DND-41 (cell line): ENCODE measurements at regions not wholly inside any gene's neighbourhood (a gene's known extent, or its start where the extent isn't known, plus 50 kb on each side); places are given as distances from the start of the nearest gene placed in this dataset.

ENCODE experiments used
- ATAC-seq: fragments of 200-7000 bp; cut with Tn5 transposase; 3 replicates; pipeline ENCODE4 v1.9.1; 2021; ENCODE audit warnings: low read depth; ENCODE audit not compliant: insufficient read depth
- DNase-seq: peaks from one replicate; pipeline ENCODE4 v3.0.0-alpha.2; 2020
- H2AFZ ChIP-seq: 2 replicates; pipeline ENCODE4 v1.6.0; 2012; ENCODE audit warnings: low read depth, low read length
- H3K27ac ChIP-seq: 2 replicates; pipeline ENCODE4 v1.5.1; 2012; ENCODE audit warnings: low read length, inconsistent platforms
- H3K27me3 ChIP-seq: fragments of 200-600 bp; sonication (generic); 2 replicates; pipeline ENCODE4 v1.6.0; 2012; ENCODE audit warnings: low read length, mild to moderate bottlenecking, inconsistent platforms; ENCODE audit not compliant: insufficient read depth, poor library complexity
- H3K36me3 ChIP-seq: 2 replicates; pipeline ENCODE4 v1.5.1; 2012; ENCODE audit warnings: low read length, inconsistent platforms; ENCODE audit not compliant: insufficient read depth
- H3K4me1 ChIP-seq: 2 replicates; pipeline ENCODE4 v1.5.1; 2012; ENCODE audit warnings: mild to moderate bottlenecking, low read length; ENCODE audit not compliant: insufficient read depth
- H3K4me2 ChIP-seq: 2 replicates; pipeline ENCODE4 v1.6.0; 2012; ENCODE audit warnings: mild to moderate bottlenecking, moderate library complexity, low read length, inconsistent platforms; ENCODE audit not compliant: insufficient read depth
- H3K4me3 ChIP-seq, 2 experiments: fragments of 200-600 bp in 1 of 2; shearing (Covaris generic) in 1 of 2; 2 replicates each; pipeline ENCODE4 v1.5.1; 2012 to 2016; ENCODE audit warnings: inconsistent platforms in 2 of 2, low read length in 2 of 2, mild to moderate bottlenecking in 2 of 2, low read depth in 1 of 2, moderate library complexity in 1 of 2
- H3K79me2 ChIP-seq: 2 replicates; pipeline ENCODE4 v1.6.0; 2012; ENCODE audit warnings: low read length, inconsistent platforms; ENCODE audit not compliant: insufficient read depth
- H3K9ac ChIP-seq: 2 replicates; pipeline ENCODE4 v1.6.0; 2012; ENCODE audit warnings: low read depth, mild to moderate bottlenecking, inconsistent platforms, low read length, moderate library complexity
- H3K9me3 ChIP-seq: 2 replicates; pipeline ENCODE4 v1.5.1; 2012; ENCODE audit warnings: low read length, moderate library complexity, mild to moderate bottlenecking, inconsistent platforms; ENCODE audit not compliant: insufficient read depth, severe bottlenecking
- H4K20me1 ChIP-seq: 2 replicates; pipeline ENCODE4 v1.6.0; 2012; ENCODE audit warnings: low read length; ENCODE audit not compliant: insufficient read depth
- CTCF ChIP-seq: IDR thresholded peaks from 2 replicates; pipeline ENCODE4 v1.5.1; 2012; ENCODE audit warnings: borderline replicate concordance, low read length, moderate library complexity, mild to moderate bottlenecking; ENCODE audit not compliant: poor library complexity, severe bottlenecking; ENCODE audit errors: extremely low read depth
- EZH2 ChIP-seq: IDR thresholded peaks from 3 replicates; pipeline ENCODE4 v1.6.1; 2012; ENCODE audit warnings: borderline replicate concordance, low read depth, mild to moderate bottlenecking, moderate library complexity, low read length, inconsistent platforms; ENCODE audit not compliant: severe bottlenecking

GRCh38 chr6:95417856-95418255 is 159.5 kb upstream of the MANEA start:
- Histone ChIP-seq H3K4me2 (no peak overlapping the region), H4K20me1 (no peaks in the 10 kb centered on the region), H3K4me1 (no peaks in the 10 kb centered on the region), H3K4me3 (no peak overlapping the region), H3K79me2 (no peaks in the 10 kb centered on the region), H3K9me3 (peaks cover 9% of the 10 kb centered on the region), H3K36me3 (no peaks in the 10 kb centered on the region), H2AFZ (no peak overlapping the region), H3K9ac (no peak overlapping the region), H3K27me3 (no peaks in the 10 kb centered on the region), H3K27ac (no peak overlapping the region)
- ATAC-seq: no peak
- DNase-seq: no peak
- TF ChIP-seq CTCF (no peak), EZH2 (no peak)

DNA sequence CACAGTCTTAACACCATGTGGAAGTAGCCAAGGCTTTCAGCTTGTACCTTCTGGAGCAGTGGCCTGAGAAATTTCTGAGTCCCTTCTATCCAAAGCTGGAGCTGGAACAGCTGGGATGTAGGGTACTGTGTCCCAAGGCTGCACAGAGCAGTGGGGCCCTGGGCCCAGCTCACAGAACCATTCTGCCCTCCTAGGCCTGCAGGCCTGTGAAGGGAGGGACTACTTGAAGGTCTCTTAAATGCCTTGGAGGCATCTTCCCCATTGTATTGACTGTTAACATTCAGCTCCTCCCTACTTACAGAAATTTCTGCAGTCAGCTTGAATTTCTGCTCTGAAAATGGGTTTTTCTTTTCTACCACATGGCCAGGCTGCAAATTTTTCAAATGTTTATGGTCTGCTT is 156.5 kb upstream of the MANEA start:
- no peaks in the 10 kb centered on the region for H4K20me1 ChIP-seq
- H3K4me1 ChIP-seq: no peaks in the 10 kb centered on the region
- H3K27ac ChIP-seq: no peak overlapping the region
- no peak overlapping the region for H3K4me2 ChIP-seq
- no peak overlapping the region for H3K9ac ChIP-seq
- ATAC-seq (no peak), DNase-seq (no peak)
- no peaks in the 10 kb centered on the region for H3K36me3 ChIP-seq
- no peak for TF ChIP-seq EZH2
- TF ChIP-seq CTCF: no peak
- no peak overlapping the region for H3K4me3 ChIP-seq
- H3K79me2 ChIP-seq: no peaks in the 10 kb centered on the region
- peaks cover 9% of the 10 kb centered on the region for H3K9me3 ChIP-seq
- no peak overlapping the region for H2AFZ ChIP-seq
- H3K27me3 ChIP-seq: no peaks in the 10 kb centered on the region

DNA sequence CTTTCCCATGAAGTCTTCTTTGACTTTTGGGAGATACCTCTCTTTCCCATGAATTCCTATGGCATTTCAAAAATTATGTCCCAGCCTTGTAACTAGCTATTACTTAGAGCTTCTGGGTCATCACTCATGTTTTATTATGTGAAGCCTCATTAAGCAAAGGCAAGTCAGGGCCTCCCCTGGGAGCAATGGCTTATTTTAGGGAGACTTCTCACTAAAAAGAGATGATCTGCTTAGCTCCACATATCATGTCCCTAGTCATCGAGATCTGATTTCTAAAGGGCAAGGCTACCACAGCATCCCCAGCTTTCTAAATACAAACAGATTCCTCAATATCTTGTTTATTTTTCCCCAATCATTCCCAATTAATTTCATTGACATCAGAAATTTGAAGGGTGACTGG is 154.0 kb upstream of the MANEA start:
- Histone ChIP-seq H3K27me3 (no peaks in the 10 kb centered on the region), H3K4me1 (no peaks in the 10 kb centered on the region), H3K36me3 (no peaks in the 10 kb centered on the region), H3K4me2 (no peak overlapping the region), H3K79me2 (no peaks in the 10 kb centered on the region), H3K9ac (no peak overlapping the region), H2AFZ (no peak overlapping the region), H3K4me3 (no peak overlapping the region), H3K9me3 (peaks cover 9% of the 10 kb centered on the region), H3K27ac (no peak overlapping the region), H4K20me1 (no peaks in the 10 kb centered on the region)
- no peak for TF ChIP-seq EZH2
- TF ChIP-seq CTCF: no peak
- ATAC-seq: no peak
- DNase-seq: no peak

DNA sequence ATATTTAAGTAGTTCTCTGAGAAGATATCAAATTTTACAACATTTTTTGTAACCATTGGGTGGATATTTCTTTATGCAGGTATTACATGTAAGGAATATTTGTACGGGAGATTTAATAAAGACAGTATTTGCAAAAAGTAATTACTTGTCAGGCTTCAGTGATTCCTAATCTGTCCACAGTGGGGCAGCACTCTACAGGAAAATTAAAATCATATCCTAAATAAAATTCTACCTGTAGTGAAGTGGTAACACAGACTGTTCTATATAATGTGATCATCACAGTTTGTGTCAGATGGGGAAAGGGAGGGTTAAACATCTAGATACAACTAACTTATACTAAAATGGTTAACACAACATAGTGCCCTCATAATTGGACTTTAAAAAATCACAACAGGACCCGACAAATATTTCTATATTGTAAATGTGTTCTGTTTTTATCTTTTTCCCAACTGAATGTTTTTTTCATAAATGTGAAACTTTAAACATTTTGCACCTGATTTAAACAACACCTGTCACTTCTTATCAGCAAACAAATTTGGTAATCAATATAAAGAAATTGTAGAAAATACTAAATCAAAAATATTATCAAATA is 145.6 kb upstream of the MANEA start:
- TF ChIP-seq EZH2 (no peak), CTCF (peak; percentile 75)
- peak; percentile 38 for DNase-seq
- Histone ChIP-seq H3K4me3 (no peak overlapping the region), H3K9me3 (no peaks in the 10 kb centered on the region), H3K79me2 (no peaks in the 10 kb centered on the region), H3K27ac (no peak overlapping the region), H3K27me3 (no peaks in the 10 kb centered on the region), H2AFZ (no peak overlapping the region), H3K4me1 (no peaks in the 10 kb centered on the region), H3K9ac (no peak overlapping the region), H3K4me2 (no peak overlapping the region), H3K36me3 (no peaks in the 10 kb centered on the region), H4K20me1 (no peaks in the 10 kb centered on the region)
- ATAC-seq: no peak
